Neural cell (in vitro differentiated cells): ENCODE measurements at regions not wholly inside any gene's neighbourhood (a gene's known extent, or its start where the extent isn't known, plus 50 kb on each side); places are given as distances from the start of the nearest gene placed in this dataset.

Source experiments
- H2AFZ ChIP-seq: fragments of 200-600, 300-800 bp; sonication (generic), shearing (Covaris generic); 2 replicates; pipeline ENCODE4 v1.6.0; 2014; ENCODE audit warnings: low read depth, mild to moderate bottlenecking, antibody characterized with exemption, low read length, moderate library complexity
- H3F3A ChIP-seq: fragments of 200-600 bp; shearing (Covaris generic); 2 replicates; pipeline ENCODE4 v1.6.1; 2016; ENCODE audit warnings: mild to moderate bottlenecking, moderate library complexity, mixed read lengths, antibody characterized with exemption, low read length; ENCODE audit not compliant: insufficient read depth, poor library complexity, severe bottlenecking
- H3K27ac ChIP-seq: fragments of 200-600, 300-800 bp; sonication (generic), shearing (Covaris generic); 2 replicates; pipeline ENCODE4 v1.5.1; 2014; ENCODE audit warnings: mild to moderate bottlenecking, low read length, moderate library complexity
- H3K27me3 ChIP-seq: fragments of 300-800, 200-600 bp; sonication (generic), shearing (Covaris generic); 2 replicates; pipeline ENCODE4 v1.6.0; 2014; ENCODE audit warnings: mild to moderate bottlenecking, low read depth, low read length, moderate library complexity; ENCODE audit not compliant: insufficient read depth
- H3K36me3 ChIP-seq: fragments of 300-800, 200-600 bp; sonication (generic), shearing (Covaris generic); 2 replicates; pipeline ENCODE4 v1.5.1; 2014; ENCODE audit warnings: mild to moderate bottlenecking, antibody characterized with exemption, low read length, moderate library complexity; ENCODE audit not compliant: insufficient read depth
- H3K4me2 ChIP-seq: fragments of 300-800, 200-600 bp; sonication (generic), shearing (Covaris generic); 2 replicates; pipeline ENCODE4 v1.6.0; 2014; ENCODE audit warnings: mild to moderate bottlenecking, low read length
- H3K4me3 ChIP-seq: fragments of 300-800, 200-600 bp; sonication (generic), shearing (Covaris generic); 2 replicates; pipeline ENCODE4 v1.5.1; 2014; ENCODE audit warnings: mild to moderate bottlenecking, low read length, moderate library complexity
- H3K79me2 ChIP-seq: fragments of 200-600 bp; shearing (Covaris generic); replicated peaks from 2 replicates; pipeline ENCODE4 v1.6.0; 2014; ENCODE audit warnings: mild to moderate bottlenecking, low read length, moderate library complexity; ENCODE audit not compliant: insufficient read depth
- H3K9ac ChIP-seq: fragments of 300-800, 200-600 bp; sonication (generic), shearing (Covaris generic); 2 replicates; pipeline ENCODE4 v1.6.1; 2016; ENCODE audit warnings: mild to moderate bottlenecking, low read length, mixed read lengths
- H3K9me2 ChIP-seq: fragments of 200-600 bp; shearing (Covaris generic); 2 replicates; pipeline ENCODE4 v1.6.1; 2016; ENCODE audit warnings: mild to moderate bottlenecking, low read length, mixed read lengths; ENCODE audit not compliant: insufficient read depth
- H3K9me3 ChIP-seq: fragments of 200-600, 300-800 bp; sonication (generic), shearing (Covaris generic); 2 replicates; pipeline ENCODE4 v1.6.1; 2016; ENCODE audit warnings: mild to moderate bottlenecking, mixed run types, low read length, moderate library complexity, mixed read lengths
- H4K20me1 ChIP-seq: fragments of 200-600 bp; shearing (Covaris generic); 2 replicates; pipeline ENCODE4 v1.6.1; 2016; ENCODE audit warnings: mild to moderate bottlenecking, mixed run types; ENCODE audit not compliant: insufficient read depth
- EP300 ChIP-seq: fragments of 450-650 bp; conservative IDR thresholded peaks from 2 replicates; pipeline ENCODE4 v1.6.1; 2014; ENCODE audit warnings: antibody characterized with exemption, mild to moderate bottlenecking, moderate library complexity; ENCODE audit not compliant: poor library complexity, severe bottlenecking
- EZH2 ChIP-seq: fragments of 200-600, 300-800 bp; shearing (Covaris generic), sonication (generic); IDR thresholded peaks from 2 replicates; pipeline ENCODE4 v1.6.1; 2014; ENCODE audit warnings: antibody characterized with exemption, low read length, borderline replicate concordance, mild to moderate bottlenecking; ENCODE audit not compliant: insufficient read depth, poor library complexity, severe bottlenecking
- MXI1 ChIP-seq: fragments of 450-650 bp; conservative IDR thresholded peaks from 2 replicates; pipeline ENCODE4 v1.6.1; 2014; ENCODE audit warnings: antibody characterized with exemption, mild to moderate bottlenecking; ENCODE audit not compliant: poor library complexity, severe bottlenecking
- POLR2AphosphoS5 ChIP-seq: IDR thresholded peaks from 2 replicates; pipeline ENCODE4 v1.6.1; 2012
- RAD21 ChIP-seq: fragments of 450-650 bp; conservative IDR thresholded peaks from 2 replicates; pipeline ENCODE4 v1.6.1; 2014; ENCODE audit warnings: antibody characterized with exemption, mild to moderate bottlenecking, moderate library complexity
- SMC3 ChIP-seq: fragments of 450-650 bp; conservative IDR thresholded peaks from 2 replicates; pipeline ENCODE4 v1.6.1; 2014; ENCODE audit warnings: antibody characterized with exemption, mild to moderate bottlenecking, moderate library complexity; ENCODE audit not compliant: poor library complexity
- TAF1 ChIP-seq: IDR thresholded peaks from 2 replicates; pipeline ENCODE4 v1.6.1; 2012; ENCODE audit warnings: low read depth
- TF ChIP-seq, protein P1 (sequence below): fragments of 450-650 bp; IDR thresholded peaks from 2 replicates; pipeline ENCODE4 v1.5.1; 2014; ENCODE audit warnings: antibody characterized with exemption, mild to moderate bottlenecking, moderate library complexity; ENCODE audit not compliant: poor library complexity, severe bottlenecking
- TF ChIP-seq, protein P2 (sequence below): IDR thresholded peaks from 2 replicates; pipeline ENCODE4 v1.6.1; 2012; ENCODE audit warnings: borderline replicate concordance

- Histone ChIP-seq H3K9ac (no peak overlapping the region), H3K4me3 (no peak overlapping the region), H2AFZ (no peak overlapping the region), H3K36me3 (peaks cover 4% of the 10 kb centered on the region), H3K27me3 (no peaks in the 10 kb centered on the region), H3K79me2 (no peaks in the 10 kb centered on the region), H3F3A (no peaks in the 10 kb centered on the region), H4K20me1 (no peaks in the 10 kb centered on the region), H3K27ac (no peak overlapping the region), H3K9me2 (no peaks in the 10 kb centered on the region), H3K4me2 (no peak overlapping the region), H3K9me3 (peaks cover 5% of the 10 kb centered on the region)
- TF ChIP-seq, protein P1, sequence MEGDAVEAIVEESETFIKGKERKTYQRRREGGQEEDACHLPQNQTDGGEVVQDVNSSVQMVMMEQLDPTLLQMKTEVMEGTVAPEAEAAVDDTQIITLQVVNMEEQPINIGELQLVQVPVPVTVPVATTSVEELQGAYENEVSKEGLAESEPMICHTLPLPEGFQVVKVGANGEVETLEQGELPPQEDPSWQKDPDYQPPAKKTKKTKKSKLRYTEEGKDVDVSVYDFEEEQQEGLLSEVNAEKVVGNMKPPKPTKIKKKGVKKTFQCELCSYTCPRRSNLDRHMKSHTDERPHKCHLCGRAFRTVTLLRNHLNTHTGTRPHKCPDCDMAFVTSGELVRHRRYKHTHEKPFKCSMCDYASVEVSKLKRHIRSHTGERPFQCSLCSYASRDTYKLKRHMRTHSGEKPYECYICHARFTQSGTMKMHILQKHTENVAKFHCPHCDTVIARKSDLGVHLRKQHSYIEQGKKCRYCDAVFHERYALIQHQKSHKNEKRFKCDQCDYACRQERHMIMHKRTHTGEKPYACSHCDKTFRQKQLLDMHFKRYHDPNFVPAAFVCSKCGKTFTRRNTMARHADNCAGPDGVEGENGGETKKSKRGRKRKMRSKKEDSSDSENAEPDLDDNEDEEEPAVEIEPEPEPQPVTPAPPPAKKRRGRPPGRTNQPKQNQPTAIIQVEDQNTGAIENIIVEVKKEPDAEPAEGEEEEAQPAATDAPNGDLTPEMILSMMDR = no peak
- TF ChIP-seq RAD21 (no peak), SMC3 (no peak), MXI1 (no peak), EZH2 (no peak), EP300 (no peak), TAF1 (no peak), POLR2AphosphoS5 (no peak)
- TF ChIP-seq, protein P2, sequence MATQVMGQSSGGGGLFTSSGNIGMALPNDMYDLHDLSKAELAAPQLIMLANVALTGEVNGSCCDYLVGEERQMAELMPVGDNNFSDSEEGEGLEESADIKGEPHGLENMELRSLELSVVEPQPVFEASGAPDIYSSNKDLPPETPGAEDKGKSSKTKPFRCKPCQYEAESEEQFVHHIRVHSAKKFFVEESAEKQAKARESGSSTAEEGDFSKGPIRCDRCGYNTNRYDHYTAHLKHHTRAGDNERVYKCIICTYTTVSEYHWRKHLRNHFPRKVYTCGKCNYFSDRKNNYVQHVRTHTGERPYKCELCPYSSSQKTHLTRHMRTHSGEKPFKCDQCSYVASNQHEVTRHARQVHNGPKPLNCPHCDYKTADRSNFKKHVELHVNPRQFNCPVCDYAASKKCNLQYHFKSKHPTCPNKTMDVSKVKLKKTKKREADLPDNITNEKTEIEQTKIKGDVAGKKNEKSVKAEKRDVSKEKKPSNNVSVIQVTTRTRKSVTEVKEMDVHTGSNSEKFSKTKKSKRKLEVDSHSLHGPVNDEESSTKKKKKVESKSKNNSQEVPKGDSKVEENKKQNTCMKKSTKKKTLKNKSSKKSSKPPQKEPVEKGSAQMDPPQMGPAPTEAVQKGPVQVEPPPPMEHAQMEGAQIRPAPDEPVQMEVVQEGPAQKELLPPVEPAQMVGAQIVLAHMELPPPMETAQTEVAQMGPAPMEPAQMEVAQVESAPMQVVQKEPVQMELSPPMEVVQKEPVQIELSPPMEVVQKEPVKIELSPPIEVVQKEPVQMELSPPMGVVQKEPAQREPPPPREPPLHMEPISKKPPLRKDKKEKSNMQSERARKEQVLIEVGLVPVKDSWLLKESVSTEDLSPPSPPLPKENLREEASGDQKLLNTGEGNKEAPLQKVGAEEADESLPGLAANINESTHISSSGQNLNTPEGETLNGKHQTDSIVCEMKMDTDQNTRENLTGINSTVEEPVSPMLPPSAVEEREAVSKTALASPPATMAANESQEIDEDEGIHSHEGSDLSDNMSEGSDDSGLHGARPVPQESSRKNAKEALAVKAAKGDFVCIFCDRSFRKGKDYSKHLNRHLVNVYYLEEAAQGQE = no peak
Observed at GRCh38 chr12:13566292-13566691, 369.8 kb downstream of the EMP1 start.

DNA sequence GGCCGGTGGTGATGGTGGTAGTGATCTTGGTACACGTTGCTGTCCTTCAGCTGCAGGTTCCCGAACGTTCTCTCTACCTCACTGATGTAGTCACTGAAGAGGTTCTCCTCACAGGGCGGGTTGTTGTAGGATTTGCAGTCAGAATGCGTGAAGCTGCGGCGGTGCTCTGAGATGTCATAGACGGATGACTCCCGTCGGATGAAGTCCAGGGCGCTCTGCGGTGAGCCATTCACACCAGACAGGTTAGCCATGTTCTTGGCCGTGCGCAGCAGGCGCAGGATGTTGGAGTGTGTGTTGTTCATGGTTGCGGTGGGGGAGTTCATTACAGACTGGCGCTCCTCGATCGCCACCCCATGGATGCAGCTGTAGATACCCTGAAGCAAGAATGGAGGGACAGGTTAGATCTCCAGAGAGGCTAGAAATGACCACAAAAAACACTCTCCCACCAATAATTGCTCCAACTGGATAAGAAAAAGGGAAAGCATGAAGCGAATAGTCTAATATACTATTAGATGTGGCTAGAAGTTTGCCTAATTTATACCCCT lies 367.8 kb downstream of the EMP1 start:
- H2AFZ ChIP-seq = no peak overlapping the region
- no peaks in the 10 kb centered on the region for H3K27me3 ChIP-seq
- H4K20me1 ChIP-seq = no peaks in the 10 kb centered on the region
- no peaks in the 10 kb centered on the region for H3K9me2 ChIP-seq
- H3K4me2 ChIP-seq = no peak overlapping the region
- H3K27ac ChIP-seq = no peak overlapping the region
- no peak overlapping the region for H3K9ac ChIP-seq
- H3K4me3 ChIP-seq = no peak overlapping the region
- H3K79me2 ChIP-seq = no peaks in the 10 kb centered on the region
- H3F3A ChIP-seq = no peaks in the 10 kb centered on the region
- TF ChIP-seq TAF1 (no peak), MXI1 (no peak), RAD21 (no peak), EZH2 (no peak), EP300 (no peak), SMC3 (no peak), POLR2AphosphoS5 (no peak)
- TF ChIP-seq, protein P1 = no peak
- TF ChIP-seq, protein P2 = no peak
- H3K9me3 ChIP-seq = peaks cover 5% of the 10 kb centered on the region
- peaks cover 4% of the 10 kb centered on the region for H3K36me3 ChIP-seq
